ENCODE measurements at regions not wholly inside any gene's neighbourhood (a gene's known extent, or its start where the extent isn't known, plus 50 kb on each side); places are given as distances from the start of the nearest gene placed in this dataset.

GRCh38 chr3:194982472-194982871, 288.5 kb downstream of the XXYLT1 start:
- no peak for TF ChIP-seq CTCF (IDR thresholded peaks at IDR 0.05)
- TF ChIP-seq POLR2A (IDR thresholded peaks at IDR 0.05), result no peak
- TF ChIP-seq POLR2AphosphoS5 (IDR thresholded peaks at IDR 0.05), result no peak
